BLaER1 (cell line): ENCODE measurements at regions not wholly inside any gene's neighbourhood (a gene's known extent, or its start where the extent isn't known, plus 50 kb on each side); places are given as distances from the start of the nearest gene placed in this dataset.

Source experiments
- H3K27ac ChIP-seq: shearing (Covaris generic); formaldehyde crosslinking; 2 replicates; pipeline ENCODE4 v1.8.1; 2022
- H3K27me3 ChIP-seq: shearing (Covaris generic); formaldehyde crosslinking; 2 replicates; pipeline ENCODE4 v1.8.1; 2022
- H3K36me3 ChIP-seq: shearing (Covaris generic); formaldehyde crosslinking; 2 replicates; pipeline ENCODE4 v1.8.1; 2022
- H3K4me1 ChIP-seq: shearing (Covaris generic); formaldehyde crosslinking; 2 replicates; pipeline ENCODE4 v1.8.1; 2022
- H3K4me2 ChIP-seq: shearing (Covaris generic); formaldehyde crosslinking; 2 replicates; pipeline ENCODE4 v1.8.1; 2022
- H3K4me3 ChIP-seq: shearing (Covaris generic); formaldehyde crosslinking; 2 replicates; pipeline ENCODE4 v1.8.1; 2022
- H3K9ac ChIP-seq: shearing (Covaris generic); formaldehyde crosslinking; 2 replicates; pipeline ENCODE4 v1.8.1; 2022
- H3K9me3 ChIP-seq: shearing (Covaris generic); formaldehyde crosslinking; 2 replicates; pipeline ENCODE4 v1.8.1; 2022
- H4K20me1 ChIP-seq: shearing (Covaris generic); formaldehyde crosslinking; 2 replicates; pipeline ENCODE4 v1.8.1; 2022
- Cebpa-rat ChIP-seq: shearing (Covaris generic); IDR thresholded peaks from 2 replicates; pipeline ENCODE4 v1.8.1; 2022

DNA sequence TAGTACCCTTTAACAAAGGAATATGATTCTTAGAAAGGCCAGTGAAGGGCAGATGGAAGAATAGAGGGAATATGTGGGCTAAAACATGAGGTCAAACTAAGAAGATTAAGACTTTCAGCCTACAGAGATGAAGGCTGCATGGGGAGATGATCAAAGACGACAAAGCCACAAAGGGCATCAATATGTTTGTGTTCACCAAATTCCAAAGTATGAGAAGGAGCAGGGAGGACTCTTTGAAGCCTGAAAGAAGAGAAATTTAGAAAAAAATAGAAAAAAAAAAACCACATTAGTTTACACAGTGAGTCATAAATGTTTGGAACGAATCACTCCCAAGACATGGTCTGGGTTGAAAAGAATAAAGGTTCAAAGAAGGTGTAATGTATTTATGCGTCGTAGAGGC lies 131.8 kb downstream of the NEDD1 start:
- TF ChIP-seq Cebpa-rat: no peak
- Histone ChIP-seq H3K9me3 (no peaks in the 10 kb centered on the region), H4K20me1 (no peaks in the 10 kb centered on the region), H3K4me2 (no peak overlapping the region), H3K27me3 (no peaks in the 10 kb centered on the region; the same call in 1 of the 2 replicates), H3K9ac (no peak overlapping the region), H3K4me1 (peaks cover 10% of the 10 kb centered on the region), H3K4me3 (no peak overlapping the region), H3K27ac (no peak overlapping the region), H3K36me3 (no peaks in the 10 kb centered on the region)

DNA sequence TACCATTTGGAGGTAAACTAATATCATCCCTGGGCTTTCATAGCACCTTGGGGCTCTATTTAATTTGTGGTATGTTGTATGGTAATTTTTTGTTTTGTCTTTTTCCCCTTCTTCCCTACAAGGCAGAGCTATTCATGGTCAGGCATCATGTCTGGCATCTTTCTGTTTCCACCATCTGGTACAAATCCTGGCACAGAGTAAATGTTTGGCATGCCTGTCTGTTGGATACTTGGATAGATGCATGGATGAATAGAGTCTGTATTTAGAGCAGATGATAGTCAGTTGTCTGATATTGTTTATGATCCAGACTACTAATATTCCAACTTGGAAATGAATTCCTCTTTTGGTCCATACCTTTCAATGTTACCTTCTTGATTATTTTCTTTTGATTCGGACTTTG lies 139.8 kb downstream of the NEDD1 start:
- no peak overlapping the region for H3K9ac ChIP-seq
- no peaks in the 10 kb centered on the region for H3K9me3 ChIP-seq
- no peak overlapping the region for H3K4me3 ChIP-seq
- no peaks in the 10 kb centered on the region for H3K27me3 ChIP-seq
- TF ChIP-seq Cebpa-rat: no peak
- peaks cover 12% of the 10 kb centered on the region for H3K4me1 ChIP-seq
- no peak overlapping the region for H3K4me2 ChIP-seq
- no peak overlapping the region for H3K27ac ChIP-seq
- no peaks in the 10 kb centered on the region for H4K20me1 ChIP-seq
- no peaks in the 10 kb centered on the region for H3K36me3 ChIP-seq

DNA sequence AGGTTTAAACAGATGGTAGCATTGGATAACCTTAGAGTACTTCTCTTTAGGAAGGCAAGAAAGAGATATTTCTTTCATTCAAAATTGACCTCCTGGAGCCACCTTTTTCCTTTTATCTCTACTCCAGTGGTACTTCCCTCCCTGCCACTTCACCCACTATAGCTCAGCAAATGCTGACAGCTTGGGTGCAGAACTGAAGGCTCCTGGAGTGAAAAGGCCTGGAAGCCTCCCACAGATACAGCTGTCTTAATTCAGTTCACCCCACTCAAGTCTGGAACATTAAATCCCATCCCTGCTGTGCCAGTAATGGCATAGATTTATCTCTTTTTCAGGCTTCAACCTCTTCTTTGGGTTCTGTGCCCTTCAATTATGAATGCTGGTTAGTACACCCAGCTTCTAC lies 140.3 kb downstream of the NEDD1 start:
- H3K9me3 ChIP-seq: no peaks in the 10 kb centered on the region
- peaks cover 12% of the 10 kb centered on the region for H3K4me1 ChIP-seq
- no peak overlapping the region for H3K4me2 ChIP-seq
- no peaks in the 10 kb centered on the region for H3K36me3 ChIP-seq
- TF ChIP-seq Cebpa-rat: no peak
- H3K27me3 ChIP-seq: no peaks in the 10 kb centered on the region
- H3K27ac ChIP-seq: no peak overlapping the region
- H4K20me1 ChIP-seq: no peaks in the 10 kb centered on the region
- no peak overlapping the region for H3K9ac ChIP-seq
- H3K4me3 ChIP-seq: no peak overlapping the region

DNA sequence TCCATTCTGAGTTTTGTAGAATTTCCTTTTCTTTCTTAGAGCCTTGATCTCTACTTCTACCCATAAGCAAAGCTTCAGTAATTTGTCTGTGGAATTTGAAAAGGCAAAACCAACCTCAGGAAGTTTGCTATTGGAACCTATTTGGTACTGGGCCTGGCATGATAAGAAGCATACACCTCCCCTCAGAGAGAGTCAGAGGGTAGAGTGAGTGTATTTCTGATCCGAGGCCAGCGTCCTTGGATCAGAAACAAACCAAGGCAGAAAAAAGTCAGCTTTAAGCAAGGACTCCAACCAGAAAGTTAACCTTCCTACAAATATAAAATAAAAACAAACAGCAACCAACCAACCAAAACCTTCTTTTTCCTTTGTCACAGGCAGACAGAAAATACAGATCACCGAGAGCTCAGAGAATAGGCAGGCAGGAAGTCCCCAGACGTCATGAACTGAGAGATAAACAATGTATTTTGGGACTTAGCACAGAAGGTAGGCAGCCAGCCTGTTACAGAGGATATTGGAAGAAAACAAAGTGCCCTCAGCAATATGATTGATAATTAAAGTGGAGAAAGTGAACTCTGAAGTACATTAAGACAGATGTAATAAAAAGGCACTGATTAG lies 141.5 kb downstream of the NEDD1 start:
- Histone ChIP-seq H3K27me3 (no peaks in the 10 kb centered on the region), H3K9me3 (no peaks in the 10 kb centered on the region), H4K20me1 (no peaks in the 10 kb centered on the region), H3K27ac (peak overlapping the region; percentile 28; the same call in 1 of the 2 replicates), H3K4me2 (peak overlapping the region; percentile 37), H3K36me3 (no peaks in the 10 kb centered on the region), H3K9ac (no peak overlapping the region), H3K4me1 (peaks cover 12% of the 10 kb centered on the region), H3K4me3 (no peak overlapping the region)
- TF ChIP-seq Cebpa-rat: no peak

DNA sequence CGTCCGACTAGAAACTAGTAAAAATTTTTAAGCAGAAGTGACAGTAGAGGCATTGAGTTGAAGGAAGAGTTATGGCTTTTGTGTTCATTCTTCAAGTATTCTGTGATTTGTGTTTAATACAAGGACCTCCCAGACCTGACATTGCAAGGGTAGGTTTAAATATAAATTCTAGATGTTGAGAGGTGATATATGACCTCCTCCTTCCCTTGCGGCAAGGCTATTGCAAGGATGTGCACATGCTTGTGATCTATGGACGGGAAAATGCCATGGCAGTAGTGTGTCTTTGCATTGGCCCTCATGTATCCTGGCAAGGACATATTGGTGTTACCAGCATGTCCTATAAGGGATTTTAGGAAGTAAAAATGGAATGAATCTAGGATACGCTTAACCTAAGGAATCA lies 143.5 kb downstream of the NEDD1 start:
- Histone ChIP-seq H3K4me2 (no peak overlapping the region), H4K20me1 (no peaks in the 10 kb centered on the region), H3K9me3 (no peaks in the 10 kb centered on the region), H3K27ac (no peak overlapping the region), H3K27me3 (no peaks in the 10 kb centered on the region), H3K36me3 (no peaks in the 10 kb centered on the region), H3K4me3 (no peak overlapping the region), H3K4me1 (peaks cover 12% of the 10 kb centered on the region), H3K9ac (no peak overlapping the region)
- no peak for TF ChIP-seq Cebpa-rat

DNA sequence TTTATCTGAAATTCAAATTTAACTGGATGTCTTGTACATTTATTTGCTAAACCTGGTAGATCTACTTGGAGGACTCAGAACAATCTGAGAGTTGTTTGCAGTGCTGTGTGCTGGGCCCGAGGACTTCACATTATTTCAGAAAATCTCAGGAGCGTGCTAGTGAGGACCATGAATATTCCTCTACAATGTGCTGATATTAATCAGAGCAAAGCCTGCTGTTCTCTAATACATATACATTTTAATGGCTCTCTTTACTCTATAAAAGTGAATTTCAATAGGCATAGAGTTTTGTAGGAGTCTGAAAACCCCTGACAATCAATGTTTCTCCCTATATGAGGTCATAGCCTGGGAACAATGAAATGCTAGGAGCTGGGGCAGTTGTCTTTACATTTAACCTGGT lies 144.3 kb downstream of the NEDD1 start:
- Histone ChIP-seq H3K27me3 (no peaks in the 10 kb centered on the region), H3K4me1 (peaks cover 12% of the 10 kb centered on the region), H3K36me3 (no peaks in the 10 kb centered on the region), H3K4me3 (no peak overlapping the region), H4K20me1 (no peaks in the 10 kb centered on the region), H3K9ac (no peak overlapping the region), H3K9me3 (peaks cover 5% of the 10 kb centered on the region; the same call in 1 of the 2 replicates), H3K4me2 (no peak overlapping the region), H3K27ac (no peak overlapping the region)
- TF ChIP-seq Cebpa-rat: no peak

DNA sequence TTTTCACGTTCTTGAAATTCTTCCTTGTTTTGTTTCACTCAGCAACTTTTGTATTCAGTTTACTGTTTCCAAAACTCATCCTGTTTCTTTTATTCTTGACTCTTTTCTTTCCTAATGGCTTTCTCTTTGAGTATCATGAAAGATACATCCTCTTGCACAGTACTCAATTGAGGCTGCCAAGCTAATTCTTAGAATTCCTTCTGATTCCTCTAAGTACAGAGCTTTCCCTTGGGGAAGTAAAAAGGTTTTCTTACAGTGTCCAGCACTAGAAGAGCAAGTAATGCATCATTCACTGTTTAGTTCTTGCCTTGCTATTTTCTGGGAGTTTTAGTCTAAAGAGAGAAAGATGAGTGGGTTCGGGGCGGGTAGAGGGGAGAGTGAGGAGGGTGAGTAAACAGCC lies 154.1 kb downstream of the NEDD1 start:
- H3K4me3 ChIP-seq: no peak overlapping the region
- no peak overlapping the region for H3K4me2 ChIP-seq
- H3K9me3 ChIP-seq: 0 out of 2 replicates have a peak, but pooled peaks cover under 1% of the 10 kb centered on the region
- no peaks in the 10 kb centered on the region for H3K36me3 ChIP-seq
- no peak overlapping the region for H3K9ac ChIP-seq
- no peaks in the 10 kb centered on the region for H4K20me1 ChIP-seq
- no peaks in the 10 kb centered on the region for H3K4me1 ChIP-seq
- H3K27me3 ChIP-seq: no peaks in the 10 kb centered on the region
- no peak overlapping the region for H3K27ac ChIP-seq
- TF ChIP-seq Cebpa-rat: no peak

DNA sequence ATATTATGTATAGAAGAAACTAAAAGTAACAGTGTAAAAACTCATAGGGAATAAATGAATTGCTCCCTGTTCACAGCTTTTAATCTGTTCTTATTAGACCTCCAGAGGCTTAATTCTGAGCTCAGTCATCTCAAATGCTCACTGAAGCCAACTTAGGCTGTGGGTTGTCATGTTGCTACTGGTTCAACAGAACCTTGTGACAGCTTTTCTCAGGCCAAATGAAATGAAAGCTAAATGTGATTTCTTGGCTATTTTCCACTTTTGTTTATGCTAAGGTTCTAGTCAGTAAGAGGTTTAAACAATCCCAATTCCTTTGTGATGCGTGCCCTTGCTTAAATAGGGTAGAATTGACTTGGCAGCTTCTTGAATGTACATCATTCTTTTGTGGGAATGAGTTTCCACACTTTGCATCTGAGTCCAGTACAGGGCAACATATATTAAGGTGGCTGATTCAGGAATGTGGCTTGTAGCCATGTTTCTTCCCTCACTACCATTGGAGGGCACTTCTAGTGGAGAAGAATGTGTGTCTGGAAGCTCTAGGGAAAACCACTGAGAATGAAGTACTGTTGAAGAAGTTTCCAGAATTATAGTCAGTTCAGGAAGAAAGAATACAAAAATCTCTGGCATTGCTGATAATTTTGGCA lies 156.4 kb downstream of the NEDD1 start:
- Histone ChIP-seq H3K27me3 (no peaks in the 10 kb centered on the region), H4K20me1 (no peaks in the 10 kb centered on the region), H3K4me3 (no peak overlapping the region), H3K9me3 (no peaks in the 10 kb centered on the region), H3K36me3 (no peaks in the 10 kb centered on the region), H3K27ac (no peak overlapping the region), H3K4me2 (no peak overlapping the region), H3K4me1 (no peaks in the 10 kb centered on the region), H3K9ac (no peak overlapping the region)
- no peak for TF ChIP-seq Cebpa-rat

DNA sequence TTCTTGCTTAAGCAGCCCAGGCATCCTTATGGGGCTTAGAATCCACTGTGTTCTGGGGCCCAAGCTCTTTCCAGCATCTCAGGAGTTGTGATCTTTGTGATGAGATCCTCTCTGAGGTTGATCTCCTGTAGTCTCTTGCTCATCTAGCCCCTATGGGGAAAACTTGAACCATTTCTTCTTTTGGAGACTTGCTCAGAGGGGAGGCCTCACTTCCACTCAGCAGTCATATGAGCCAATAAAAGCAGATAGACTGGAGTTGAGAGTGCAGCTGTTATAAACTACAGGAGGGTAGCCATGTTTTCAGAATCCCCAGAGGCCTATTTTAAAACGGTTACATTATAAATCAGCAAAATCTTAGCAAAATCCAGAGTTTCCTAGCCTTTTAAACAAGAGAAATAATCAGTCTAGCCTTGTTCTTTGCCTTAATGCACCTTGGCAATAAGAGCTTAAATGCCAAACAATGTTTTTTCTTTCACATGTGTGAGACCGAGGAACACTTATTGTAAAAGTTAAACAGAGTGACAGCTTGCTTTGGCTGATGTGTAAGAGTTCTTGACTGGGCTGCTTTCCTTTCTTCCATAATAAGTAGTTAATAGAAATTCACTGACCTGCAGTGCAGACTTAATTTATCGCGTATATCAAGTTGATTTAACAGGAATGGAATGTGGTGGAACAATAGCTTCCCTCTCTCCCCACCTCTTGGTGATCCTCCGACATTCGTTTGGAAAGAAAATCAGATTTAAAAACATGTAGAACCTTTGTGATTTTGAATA lies 168.3 kb downstream of the NEDD1 start:
- H3K4me2 ChIP-seq: no peak overlapping the region
- no peak overlapping the region for H3K27ac ChIP-seq
- H3K9me3 ChIP-seq: no peaks in the 10 kb centered on the region
- no peaks in the 10 kb centered on the region for H3K36me3 ChIP-seq
- H3K27me3 ChIP-seq: no peaks in the 10 kb centered on the region
- no peak for TF ChIP-seq Cebpa-rat
- H4K20me1 ChIP-seq: no peaks in the 10 kb centered on the region
- H3K4me3 ChIP-seq: no peak overlapping the region
- no peak overlapping the region for H3K9ac ChIP-seq
- no peaks in the 10 kb centered on the region for H3K4me1 ChIP-seq
